OCI-LY3 (cell line): ENCODE measurements at regions not wholly inside any gene's neighbourhood (a gene's known extent, or its start where the extent isn't known, plus 50 kb on each side); places are given as distances from the start of the nearest gene placed in this dataset.

Experiments used
- H2AFZ ChIP-seq: fragments of 200-600, 300-600 bp; shearing (Covaris generic); 2 replicates; pipeline ENCODE4 v1.6.0; 2014; ENCODE audit warnings: antibody characterized with exemption, low read depth, low read length
- H3K27ac ChIP-seq: fragments of 200-600, 300-600 bp; sonication (generic); 2 replicates; pipeline ENCODE4 v1.5.1; 2014; ENCODE audit warnings: mild to moderate bottlenecking, low read length, moderate library complexity, mixed read lengths
- H3K27me3 ChIP-seq: fragments of 200-600, 300-600 bp; sonication (generic); 2 replicates; pipeline ENCODE4 v1.6.1; 2014; ENCODE audit warnings: low read depth, low read length, mixed read lengths
- H3K36me3 ChIP-seq: fragments of 200-600, 300-600 bp; sonication (generic); replicated peaks from 2 replicates; pipeline ENCODE3; 2014; ENCODE audit warnings: low read depth, low read length, mixed read lengths
- H3K4me1 ChIP-seq: fragments of 300-600, 200-600 bp; sonication (generic); 2 replicates; pipeline ENCODE4 v1.6.1; 2014; ENCODE audit warnings: low read length, mixed read lengths
- H3K4me2 ChIP-seq: fragments of 200-600, 300-600 bp; sonication (generic); 2 replicates; pipeline ENCODE4 v1.6.1; 2014; ENCODE audit warnings: low read length, mixed read lengths
- H3K4me3 ChIP-seq: fragments of 300-600, 200-600 bp; sonication (generic); 2 replicates; pipeline ENCODE4 v1.5.1; 2014; ENCODE audit warnings: antibody characterized with exemption, mild to moderate bottlenecking, low read length, moderate library complexity
- H3K79me2 ChIP-seq: fragments of 300-600, 200-600 bp; shearing (Covaris generic); 2 replicates; pipeline ENCODE4 v1.6.1; 2014; ENCODE audit warnings: mild to moderate bottlenecking, low read length, mixed read lengths
- H3K9ac ChIP-seq: fragments of 300-600, 200-600 bp; shearing (Covaris generic); 2 replicates; pipeline ENCODE4 v1.6.0; 2014; ENCODE audit warnings: mild to moderate bottlenecking, low read length, moderate library complexity
- H3K9me3 ChIP-seq: fragments of 200-600, 300-600 bp; shearing (Covaris generic); 2 replicates; pipeline ENCODE4 v1.6.1; 2014; ENCODE audit warnings: low read length, mixed read lengths; ENCODE audit not compliant: insufficient read depth
- H4K20me1 ChIP-seq: fragments of 200-600, 300-600 bp; sonication (generic); 2 replicates; pipeline ENCODE4 v1.6.1; 2016; ENCODE audit warnings: low read length, mixed read lengths; ENCODE audit not compliant: insufficient read depth
- EZH2phosphoT487 ChIP-seq: fragments of 200-600 bp; shearing (Covaris generic); IDR thresholded peaks from 2 replicates; pipeline ENCODE4 v1.6.1; 2018; ENCODE audit warnings: antibody characterized with exemption, mixed run types, low read depth
- TF ChIP-seq, protein P1 (sequence below): fragments of 200-600, 300-600 bp; sonication (generic); IDR thresholded peaks from 2 replicates; pipeline ENCODE4 v1.5.1; 2014; ENCODE audit warnings: antibody characterized with exemption, low read length, low read depth

DNA sequence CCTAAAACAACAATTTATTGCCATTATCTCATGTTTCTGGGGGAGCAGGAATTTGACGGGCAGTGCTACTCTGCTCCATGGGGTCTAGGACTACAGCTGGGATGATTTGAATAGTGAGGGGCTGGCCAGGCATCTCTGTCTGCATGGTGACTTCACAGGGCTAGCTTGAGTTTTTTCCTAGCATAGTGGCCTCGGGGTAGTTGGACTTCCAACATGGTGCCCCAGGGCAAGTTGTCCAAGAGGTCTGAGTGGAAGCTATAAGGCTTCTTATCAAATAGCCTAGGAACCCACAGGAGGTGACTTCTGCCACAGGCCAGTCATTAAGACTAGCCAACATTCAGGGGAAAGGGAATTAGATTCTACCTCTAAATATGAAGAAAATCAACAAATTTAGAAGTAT lies 92.0 kb upstream of the WLS start:
- Histone ChIP-seq H3K79me2 (no peaks in the 10 kb centered on the region), H3K27me3 (no peaks in the 10 kb centered on the region), H4K20me1 (no peaks in the 10 kb centered on the region), H3K27ac (no peak overlapping the region), H2AFZ (no peak overlapping the region), H3K4me2 (no peak overlapping the region), H3K9ac (no peak overlapping the region), H3K9me3 (no peaks in the 10 kb centered on the region), H3K36me3 (no peaks in the 10 kb centered on the region), H3K4me3 (no peak overlapping the region), H3K4me1 (no peaks in the 10 kb centered on the region)
- TF ChIP-seq, protein P1, sequence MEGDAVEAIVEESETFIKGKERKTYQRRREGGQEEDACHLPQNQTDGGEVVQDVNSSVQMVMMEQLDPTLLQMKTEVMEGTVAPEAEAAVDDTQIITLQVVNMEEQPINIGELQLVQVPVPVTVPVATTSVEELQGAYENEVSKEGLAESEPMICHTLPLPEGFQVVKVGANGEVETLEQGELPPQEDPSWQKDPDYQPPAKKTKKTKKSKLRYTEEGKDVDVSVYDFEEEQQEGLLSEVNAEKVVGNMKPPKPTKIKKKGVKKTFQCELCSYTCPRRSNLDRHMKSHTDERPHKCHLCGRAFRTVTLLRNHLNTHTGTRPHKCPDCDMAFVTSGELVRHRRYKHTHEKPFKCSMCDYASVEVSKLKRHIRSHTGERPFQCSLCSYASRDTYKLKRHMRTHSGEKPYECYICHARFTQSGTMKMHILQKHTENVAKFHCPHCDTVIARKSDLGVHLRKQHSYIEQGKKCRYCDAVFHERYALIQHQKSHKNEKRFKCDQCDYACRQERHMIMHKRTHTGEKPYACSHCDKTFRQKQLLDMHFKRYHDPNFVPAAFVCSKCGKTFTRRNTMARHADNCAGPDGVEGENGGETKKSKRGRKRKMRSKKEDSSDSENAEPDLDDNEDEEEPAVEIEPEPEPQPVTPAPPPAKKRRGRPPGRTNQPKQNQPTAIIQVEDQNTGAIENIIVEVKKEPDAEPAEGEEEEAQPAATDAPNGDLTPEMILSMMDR = no peak
- no peak for TF ChIP-seq EZH2phosphoT487

DNA sequence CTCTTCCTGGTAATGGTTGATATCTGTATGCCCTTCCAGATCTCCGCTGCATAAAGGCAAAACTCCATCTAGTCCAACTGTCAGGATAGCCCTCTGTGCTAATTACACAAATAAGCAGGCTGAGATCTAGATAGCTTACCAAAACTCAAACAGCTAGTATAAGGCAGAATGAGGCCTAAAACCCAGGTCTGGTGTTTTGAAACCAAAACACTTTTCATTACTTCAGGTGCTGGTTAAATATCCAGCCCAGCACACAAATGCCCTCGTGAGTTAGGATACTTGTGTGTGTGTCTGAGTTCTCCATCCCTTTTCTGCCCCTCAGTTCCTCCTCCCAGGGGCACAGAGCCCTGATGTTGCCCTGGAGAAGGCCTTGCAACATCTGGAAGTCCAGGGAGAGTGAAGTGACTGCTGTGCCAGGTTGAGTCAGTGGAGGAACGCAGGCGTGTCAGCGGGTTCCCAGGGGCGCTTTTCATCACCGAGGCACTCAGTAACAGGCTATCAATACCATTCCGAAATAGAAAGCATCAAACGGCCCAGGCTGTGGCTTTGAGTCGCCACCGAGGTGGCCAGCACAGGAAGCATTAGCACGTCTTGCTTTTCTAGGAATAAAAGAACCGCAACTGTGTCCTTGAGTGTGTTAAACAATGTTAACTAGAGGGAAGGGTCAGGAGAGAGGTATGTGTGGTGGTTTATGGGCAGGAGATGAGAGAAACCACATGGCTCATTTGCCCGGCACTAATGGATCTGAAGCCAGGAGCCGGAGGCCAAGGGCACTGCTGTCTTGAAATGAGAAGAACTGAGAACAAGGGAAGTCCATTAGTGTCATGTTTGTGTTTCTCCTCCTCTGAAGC lies 90.7 kb upstream of the WLS start:
- H3K9me3 ChIP-seq = no peaks in the 10 kb centered on the region
- no peaks in the 10 kb centered on the region for H3K36me3 ChIP-seq
- no peak overlapping the region for H3K9ac ChIP-seq
- no peak overlapping the region for H3K4me2 ChIP-seq
- no peaks in the 10 kb centered on the region for H3K79me2 ChIP-seq
- H3K27ac ChIP-seq = no peak overlapping the region
- no peaks in the 10 kb centered on the region for H3K27me3 ChIP-seq
- H4K20me1 ChIP-seq = no peaks in the 10 kb centered on the region
- no peak overlapping the region for H2AFZ ChIP-seq
- TF ChIP-seq EZH2phosphoT487 = no peak
- TF ChIP-seq, protein P1 = no peak
- H3K4me1 ChIP-seq = no peaks in the 10 kb centered on the region
- no peak overlapping the region for H3K4me3 ChIP-seq

DNA sequence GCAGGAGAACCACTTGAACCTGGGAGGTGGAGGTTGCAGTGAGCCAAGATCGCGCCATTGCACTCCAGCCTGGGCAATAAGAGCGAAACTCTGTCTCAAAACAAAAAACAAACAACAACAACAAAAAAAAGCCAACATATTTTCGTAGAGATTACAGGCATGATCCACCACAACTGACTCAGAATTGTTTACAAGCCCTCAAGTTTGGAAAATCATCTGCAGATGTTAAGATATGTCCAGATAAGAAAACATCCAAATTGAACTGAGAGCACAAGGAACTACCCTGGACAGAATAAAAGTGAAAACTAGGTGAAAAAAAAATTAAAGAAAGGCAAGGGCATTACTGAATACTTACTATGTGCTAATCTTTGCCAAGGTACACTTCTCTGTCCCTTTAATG lies 89.8 kb upstream of the WLS start:
- Histone ChIP-seq H3K36me3 (no peaks in the 10 kb centered on the region), H3K79me2 (no peaks in the 10 kb centered on the region), H2AFZ (no peak overlapping the region), H3K27ac (no peak overlapping the region), H3K9ac (no peak overlapping the region), H4K20me1 (no peaks in the 10 kb centered on the region), H3K4me3 (no peak overlapping the region), H3K9me3 (no peaks in the 10 kb centered on the region), H3K4me1 (no peaks in the 10 kb centered on the region), H3K27me3 (no peaks in the 10 kb centered on the region), H3K4me2 (no peak overlapping the region)
- TF ChIP-seq, protein P1 = no peak
- TF ChIP-seq EZH2phosphoT487 = no peak

DNA sequence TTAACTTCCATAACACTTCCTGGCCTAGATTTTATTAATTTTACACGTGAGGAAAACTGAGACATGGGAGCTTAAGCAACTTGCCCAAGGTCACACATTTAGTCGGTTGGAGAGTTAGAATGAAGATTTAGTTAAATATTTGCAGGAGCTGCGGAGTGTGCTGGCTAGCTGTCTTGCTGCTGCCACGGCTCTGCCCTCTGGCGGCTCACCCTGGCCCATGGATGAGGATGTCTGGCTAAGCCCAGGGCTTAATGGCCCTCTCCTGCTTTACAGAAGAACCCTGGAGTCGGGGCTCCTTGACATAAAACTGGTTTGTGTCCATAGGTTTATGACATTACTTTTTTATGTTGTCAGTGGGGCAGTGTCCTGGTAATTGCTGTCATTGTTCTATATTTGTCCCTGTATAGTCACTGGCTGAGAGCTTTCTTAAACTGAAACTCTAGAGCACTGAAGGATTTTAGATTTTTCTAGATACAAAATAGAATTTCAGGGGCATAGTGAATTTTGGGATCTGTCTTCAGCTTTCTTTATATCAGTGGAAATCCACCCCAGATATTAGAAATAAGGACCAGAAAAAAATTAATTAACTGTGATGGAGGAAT lies 88.9 kb upstream of the WLS start:
- Histone ChIP-seq H3K4me3 (no peak overlapping the region), H3K27me3 (no peaks in the 10 kb centered on the region), H3K9me3 (no peaks in the 10 kb centered on the region), H3K9ac (no peak overlapping the region), H4K20me1 (no peaks in the 10 kb centered on the region), H3K4me1 (no peaks in the 10 kb centered on the region), H3K36me3 (no peaks in the 10 kb centered on the region), H2AFZ (no peak overlapping the region), H3K4me2 (no peak overlapping the region), H3K27ac (no peak overlapping the region), H3K79me2 (no peaks in the 10 kb centered on the region)
- TF ChIP-seq, protein P1 = no peak
- no peak for TF ChIP-seq EZH2phosphoT487
